ENCODE measurements at regions not wholly inside any gene's neighbourhood (a gene's known extent, or its start where the extent isn't known, plus 50 kb on each side); places are given as distances from the start of the nearest gene placed in this dataset.

- no peak overlapping the region for H2AFZ ChIP-seq (ENCODE audit: control insufficient read depth, low read depth, low read length)
- in situ Hi-C loops (cut with MboI), result loop anchor here (25.0 kb wide), 1 partner anchor 736 kb away; no protein-coding TSS in a partner anchor
- TF ChIP-seq NFIC (IDR thresholded peaks at IDR 0.05; ENCODE audit: low read depth, low read length) (no peak), PAX5 (IDR thresholded peaks at IDR 0.05; ENCODE audit: borderline replicate concordance, low read depth, low read length) (no peak), JUND (IDR thresholded peaks at IDR 0.05; ENCODE audit: low read depth, low read length) (no peak), ZNF687 (IDR thresholded peaks at IDR 0.05) (no peak), HCFC1 (IDR thresholded peaks at IDR 0.05; ENCODE audit: low read length) (no peak), STAT3 (IDR thresholded peaks at IDR 0.05; ENCODE audit: low read depth, low read length) (no peak), ASH2L (IDR thresholded peaks at IDR 0.05; ENCODE audit: borderline replicate concordance, low read depth) (no peak), NR2C2 (IDR thresholded peaks at IDR 0.05; ENCODE audit: borderline replicate concordance, control insufficient read depth, insufficient read length, low read depth) (no peak), BCLAF1 (IDR thresholded peaks at IDR 0.05) (no peak), TAF1 (IDR thresholded peaks at IDR 0.05; ENCODE audit: borderline replicate concordance, low read depth, low read length) (no peak), IKZF1 (conservative IDR thresholded peaks at IDR 0.05) (no peak), ESRRA (IDR thresholded peaks at IDR 0.05; ENCODE audit: low read length) (no peak)
- TF ChIP-seq, protein P1, sequence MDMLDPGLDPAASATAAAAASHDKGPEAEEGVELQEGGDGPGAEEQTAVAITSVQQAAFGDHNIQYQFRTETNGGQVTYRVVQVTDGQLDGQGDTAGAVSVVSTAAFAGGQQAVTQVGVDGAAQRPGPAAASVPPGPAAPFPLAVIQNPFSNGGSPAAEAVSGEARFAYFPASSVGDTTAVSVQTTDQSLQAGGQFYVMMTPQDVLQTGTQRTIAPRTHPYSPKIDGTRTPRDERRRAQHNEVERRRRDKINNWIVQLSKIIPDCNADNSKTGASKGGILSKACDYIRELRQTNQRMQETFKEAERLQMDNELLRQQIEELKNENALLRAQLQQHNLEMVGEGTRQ (IDR thresholded peaks at IDR 0.05; ENCODE audit: borderline replicate concordance, low read depth, low read length), result no peak
- H4K20me1 ChIP-seq (ENCODE audit: control insufficient read depth, insufficient read depth), result no peaks in the 10 kb centered on the region
- peaks cover 2 to 3% of the 10 kb centered on the region in 2 experiments; a peak in 3 of 4 replicates for H3K27me3 ChIP-seq (replicated peaks in 1 of 2; ENCODE audit: control insufficient read depth in 2 of 2, insufficient read depth in 2 of 2, low read length in 1 of 2)
- no peak for FAIRE-seq
- no peak overlapping the region for H3K4me2 ChIP-seq (ENCODE audit: control insufficient read depth, insufficient read depth)
- intact Hi-C loops (cut with micrococcal nuclease; ENCODE audit: unreplicated experiment), result no loop called here
- H3K79me2 ChIP-seq (ENCODE audit: control insufficient read depth, insufficient read depth, low read length), result no peaks in the 10 kb centered on the region
- no peak for ATAC-seq
- no peaks in the 10 kb centered on the region for H3K36me3 ChIP-seq (ENCODE audit: control insufficient read depth in 2 of 2, insufficient read depth in 2 of 2, low read length in 1 of 2)
- RAD21 ChIA-PET (ENCODE audit: unreplicated experiment), result no interaction called here
- H3K4me1 ChIP-seq (ENCODE audit: control insufficient read depth, insufficient read depth, low read length), result no peaks in the 10 kb centered on the region
- H3K9ac ChIP-seq (ENCODE audit: control insufficient read depth, insufficient read depth, low read length), result no peak overlapping the region
- H3K9me3 ChIP-seq (replicated peaks; ENCODE audit: control insufficient read depth, insufficient read depth, low read length), result no peaks in the 10 kb centered on the region
- SMC1A ChIA-PET (ENCODE audit: uncharacterized antibody, unreplicated experiment), result interaction anchor here (1.2 kb wide), 1 partner anchor 17 kb away, joined by 3 read pairs; no protein-coding TSS in a partner anchor
- POLR2A ChIA-PET, result no interaction called here
- DNase-seq (ENCODE audit: low read depth, low spot score), result no peak
- no peak overlapping the region for H3K27ac ChIP-seq (ENCODE audit: control insufficient read depth, insufficient read depth)
- BruUV-seq (replicated peaks), result no TSS peak
- no peak overlapping the region for H3K4me3 ChIP-seq
- 32% methylated on average over 5 of the region's 5 CpGs for WGBS (ENCODE audit: insufficient coverage, insufficient replicate concordance, low lambda C conversion rate, missing lambda C conversion rate)
- CTCF ChIA-PET, result no interaction called here
Observed at GRCh38 chr6:142676647-142677192, 268.3 kb downstream of the HIVEP2 start.

Data from GM12878 (cell line).